Panc1 (cell line): ENCODE measurements at regions not wholly inside any gene's neighbourhood (a gene's known extent, or its start where the extent isn't known, plus 50 kb on each side); places are given as distances from the start of the nearest gene placed in this dataset.

Experiments
- ATAC-seq: fragments of 200-7000 bp; cut with Tn5 transposase; 2 replicates; pipeline ENCODE4 v1.9.1; 2020; ENCODE audit warnings: mild to moderate bottlenecking, moderate library complexity
- BruUV-seq: library from RNA; stranded (reverse); fragments of 400-500 nt; replicated peaks from 2 replicates; lab custom pipeline; 2021; lab: Mats Ljungman, UMichigan
- CTCF ChIA-PET: fragments of 300-600 bp; sonication (Branson Sonifier 250); formaldehyde crosslinking; loops from one replicate; lab custom pipeline; 2022; ENCODE audit warnings: antibody characterized with exemption; lab: Charles Lee
- POLR2A ChIA-PET: fragments of 300-600 bp; sonication (Branson Sonifier 250); formaldehyde crosslinking; loops from one replicate; lab custom pipeline; 2022; ENCODE audit warnings: antibody characterized with exemption; lab: Charles Lee
- DNase-seq: peaks from one replicate; pipeline ENCODE4 v3.0.0-alpha.2; 2010; ENCODE audit warnings: low read depth, low spot score
- H3K27ac ChIP-seq: 2 replicates; pipeline ENCODE4 v1.5.1; 2011; ENCODE audit warnings: mild to moderate bottlenecking, low read length, inconsistent platforms
- H3K27me3 ChIP-seq: fragments of 200-500 bp; sonication (Bioruptor generic); 2 replicates; pipeline ENCODE4 v1.6.0; 2014; ENCODE audit warnings: low read length, inconsistent platforms; ENCODE audit not compliant: control insufficient read depth, insufficient read depth
- H3K36me3 ChIP-seq: fragments of 200-500 bp; sonication (Bioruptor generic); 2 replicates; pipeline ENCODE4 v1.5.1; 2014; ENCODE audit warnings: inconsistent platforms, mild to moderate bottlenecking, low read length, moderate library complexity; ENCODE audit not compliant: control insufficient read depth, insufficient read depth
- H3K4me1 ChIP-seq: 2 replicates; pipeline ENCODE4 v1.5.1; 2011; ENCODE audit warnings: inconsistent platforms, mild to moderate bottlenecking, low read length, moderate library complexity; ENCODE audit not compliant: control insufficient read depth, insufficient read depth
- H3K4me3 ChIP-seq, 2 experiments: 2 replicates each; pipeline ENCODE4 v1.5.1; 2011 to 2012; ENCODE audit warnings: low read depth in 2 of 2, low read length in 2 of 2, mild to moderate bottlenecking in 2 of 2, inconsistent platforms in 1 of 2, moderate library complexity in 1 of 2
- H3K9me3 ChIP-seq: fragments of 200-500 bp; sonication (Bioruptor generic); 2 replicates; pipeline ENCODE4 v1.5.1; 2014; ENCODE audit warnings: low read depth, mild to moderate bottlenecking, inconsistent platforms, low read length, moderate library complexity; ENCODE audit not compliant: control insufficient read depth, insufficient read depth
- POLR2AphosphoS5 ChIP-seq: IDR thresholded peaks from 2 replicates; pipeline ENCODE4 v1.6.1; 2012; ENCODE audit warnings: mild to moderate bottlenecking, low read depth, low read length, moderate library complexity
- SIN3A ChIP-seq: IDR thresholded peaks from 2 replicates; pipeline ENCODE4 v1.6.1; 2012; ENCODE audit warnings: low read depth, mild to moderate bottlenecking, low read length, moderate library complexity, borderline replicate concordance; ENCODE audit not compliant: insufficient read depth
- TCF7L2 ChIP-seq: IDR thresholded peaks from 2 replicates; pipeline ENCODE4 v1.6.1; 2011; ENCODE audit warnings: mild to moderate bottlenecking, low read depth, low read length, inconsistent platforms
- in situ Hi-C: cut with HindIII; loops from 2 replicates; pipeline ENCODE4 v1.10.0; 2016; ENCODE audit warnings: low sequenced_read_pairs, low pct_unique_long_range_greater_than_20kb
- intact Hi-C: fragments of 100-400 bp; cut with micrococcal nuclease; formaldehyde crosslinking; loops from one replicate; pipeline ENCODE4 v1.10.0; 2022; ENCODE audit not compliant: unreplicated experiment
- TF ChIP-seq, protein P1 (sequence below), 2 experiments: IDR thresholded peaks; 2 replicates each; pipeline ENCODE4 v1.6.1; 2011 to 2012; ENCODE audit warnings: low read depth in 2 of 2, control low read depth in 1 of 2, low read length in 1 of 2, mild to moderate bottlenecking in 1 of 2, moderate library complexity in 1 of 2; ENCODE audit not compliant: insufficient read depth in 1 of 2
- TF ChIP-seq, protein P2 (sequence below): fragments of 450-650 bp; IDR thresholded peaks from 2 replicates; pipeline ENCODE4 v1.5.1; 2017; ENCODE audit warnings: mild to moderate bottlenecking

DNA sequence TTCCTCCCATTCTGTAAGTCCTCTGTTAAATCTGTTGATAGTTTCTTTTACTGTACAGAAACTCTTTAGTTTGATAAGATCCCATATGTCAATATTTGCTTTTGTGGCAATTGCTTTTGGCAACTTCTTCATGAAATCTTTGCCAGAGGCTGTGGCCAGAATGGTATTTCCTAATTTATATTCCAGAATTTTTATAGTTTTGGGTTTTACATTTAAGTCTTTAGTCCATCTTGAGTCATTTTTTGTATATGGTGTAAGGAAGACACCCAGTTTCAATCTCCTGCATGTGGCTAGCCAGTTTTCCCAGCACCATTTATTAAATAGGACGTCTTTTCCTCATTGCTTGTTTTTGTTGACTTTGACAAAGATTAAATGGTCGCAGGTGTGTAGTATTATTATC, 372.4 kb upstream of the CADM2 start:
- no TSS peak for BruUV-seq
- POLR2A ChIA-PET: no interaction called here
- intact Hi-C loops: no loop called here

DNA sequence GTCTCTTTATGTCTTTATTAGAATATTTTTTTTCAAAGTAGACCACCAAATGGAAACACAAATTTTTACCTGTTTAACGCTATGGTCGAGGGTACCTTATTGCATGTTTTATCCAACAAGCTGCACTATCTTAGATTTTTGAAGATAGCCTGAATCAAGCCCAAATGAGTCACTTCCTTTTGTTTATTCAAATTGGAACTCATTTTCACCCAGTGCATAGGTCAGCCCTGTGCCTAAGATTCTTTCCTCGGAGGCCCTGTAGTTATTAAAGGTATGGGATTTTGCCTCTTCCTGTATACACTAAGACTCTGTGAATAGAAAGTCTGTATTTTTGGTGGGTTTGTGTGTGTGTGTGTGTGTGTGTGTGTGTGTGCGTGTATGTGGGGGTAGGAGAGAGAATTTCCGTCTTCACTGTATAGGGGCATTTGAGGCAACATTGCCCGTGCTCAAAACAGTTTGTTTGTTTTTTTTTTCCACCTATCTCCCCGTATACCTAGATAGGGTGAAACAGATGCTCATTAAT, 358.0 kb upstream of the CADM2 start:
- Histone ChIP-seq H3K36me3 (no peaks in the 10 kb centered on the region), H3K9me3 (no peaks in the 10 kb centered on the region), H3K4me3 (peak overlapping the region in 1 of 2 experiments; percentile 43; a peak in 2 of 4 replicates), H3K27ac (peak overlapping the region; percentile 39; the same call in 1 of the 2 replicates), H3K27me3 (no peaks in the 10 kb centered on the region), H3K4me1 (peaks cover 3% of the 10 kb centered on the region; the same call in 1 of the 2 replicates)
- DNase-seq: peak; percentile 50
- ChIA-PET POLR2A (no interaction called here), CTCF (no interaction called here)
- in situ Hi-C loops: no loop called here
- no TSS peak for BruUV-seq
- intact Hi-C loops: no loop called here
- peak; percentile 80 for ATAC-seq
- TF ChIP-seq TCF7L2: no peak
- no peak for TF ChIP-seq SIN3A
- no peak for TF ChIP-seq POLR2AphosphoS5
- TF ChIP-seq, protein P1, sequence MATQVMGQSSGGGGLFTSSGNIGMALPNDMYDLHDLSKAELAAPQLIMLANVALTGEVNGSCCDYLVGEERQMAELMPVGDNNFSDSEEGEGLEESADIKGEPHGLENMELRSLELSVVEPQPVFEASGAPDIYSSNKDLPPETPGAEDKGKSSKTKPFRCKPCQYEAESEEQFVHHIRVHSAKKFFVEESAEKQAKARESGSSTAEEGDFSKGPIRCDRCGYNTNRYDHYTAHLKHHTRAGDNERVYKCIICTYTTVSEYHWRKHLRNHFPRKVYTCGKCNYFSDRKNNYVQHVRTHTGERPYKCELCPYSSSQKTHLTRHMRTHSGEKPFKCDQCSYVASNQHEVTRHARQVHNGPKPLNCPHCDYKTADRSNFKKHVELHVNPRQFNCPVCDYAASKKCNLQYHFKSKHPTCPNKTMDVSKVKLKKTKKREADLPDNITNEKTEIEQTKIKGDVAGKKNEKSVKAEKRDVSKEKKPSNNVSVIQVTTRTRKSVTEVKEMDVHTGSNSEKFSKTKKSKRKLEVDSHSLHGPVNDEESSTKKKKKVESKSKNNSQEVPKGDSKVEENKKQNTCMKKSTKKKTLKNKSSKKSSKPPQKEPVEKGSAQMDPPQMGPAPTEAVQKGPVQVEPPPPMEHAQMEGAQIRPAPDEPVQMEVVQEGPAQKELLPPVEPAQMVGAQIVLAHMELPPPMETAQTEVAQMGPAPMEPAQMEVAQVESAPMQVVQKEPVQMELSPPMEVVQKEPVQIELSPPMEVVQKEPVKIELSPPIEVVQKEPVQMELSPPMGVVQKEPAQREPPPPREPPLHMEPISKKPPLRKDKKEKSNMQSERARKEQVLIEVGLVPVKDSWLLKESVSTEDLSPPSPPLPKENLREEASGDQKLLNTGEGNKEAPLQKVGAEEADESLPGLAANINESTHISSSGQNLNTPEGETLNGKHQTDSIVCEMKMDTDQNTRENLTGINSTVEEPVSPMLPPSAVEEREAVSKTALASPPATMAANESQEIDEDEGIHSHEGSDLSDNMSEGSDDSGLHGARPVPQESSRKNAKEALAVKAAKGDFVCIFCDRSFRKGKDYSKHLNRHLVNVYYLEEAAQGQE (IDR thresholded peaks at IDR 0.05; ENCODE audit: insufficient read depth in 1 of 2, low read depth in 2 of 2, low read length in 1 of 2): no peak
- TF ChIP-seq, protein P2, sequence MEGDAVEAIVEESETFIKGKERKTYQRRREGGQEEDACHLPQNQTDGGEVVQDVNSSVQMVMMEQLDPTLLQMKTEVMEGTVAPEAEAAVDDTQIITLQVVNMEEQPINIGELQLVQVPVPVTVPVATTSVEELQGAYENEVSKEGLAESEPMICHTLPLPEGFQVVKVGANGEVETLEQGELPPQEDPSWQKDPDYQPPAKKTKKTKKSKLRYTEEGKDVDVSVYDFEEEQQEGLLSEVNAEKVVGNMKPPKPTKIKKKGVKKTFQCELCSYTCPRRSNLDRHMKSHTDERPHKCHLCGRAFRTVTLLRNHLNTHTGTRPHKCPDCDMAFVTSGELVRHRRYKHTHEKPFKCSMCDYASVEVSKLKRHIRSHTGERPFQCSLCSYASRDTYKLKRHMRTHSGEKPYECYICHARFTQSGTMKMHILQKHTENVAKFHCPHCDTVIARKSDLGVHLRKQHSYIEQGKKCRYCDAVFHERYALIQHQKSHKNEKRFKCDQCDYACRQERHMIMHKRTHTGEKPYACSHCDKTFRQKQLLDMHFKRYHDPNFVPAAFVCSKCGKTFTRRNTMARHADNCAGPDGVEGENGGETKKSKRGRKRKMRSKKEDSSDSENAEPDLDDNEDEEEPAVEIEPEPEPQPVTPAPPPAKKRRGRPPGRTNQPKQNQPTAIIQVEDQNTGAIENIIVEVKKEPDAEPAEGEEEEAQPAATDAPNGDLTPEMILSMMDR: no peak

More for the DNA sequence above, 372.4 kb upstream of the CADM2 start:
- TF ChIP-seq, protein P2: no peak
- TF ChIP-seq, protein P1 (IDR thresholded peaks at IDR 0.05; ENCODE audit: insufficient read depth in 1 of 2, low read depth in 2 of 2, low read length in 1 of 2): no peak
- TF ChIP-seq SIN3A: no peak
- TF ChIP-seq TCF7L2: no peak
- TF ChIP-seq POLR2AphosphoS5: no peak
- H3K4me1 ChIP-seq: no peaks in the 10 kb centered on the region
- H3K27ac ChIP-seq: no peak overlapping the region
- in situ Hi-C loops: no loop called here
- H3K4me3 ChIP-seq: no peak overlapping the region
- H3K27me3 ChIP-seq: no peaks in the 10 kb centered on the region
- H3K9me3 ChIP-seq: no peaks in the 10 kb centered on the region
- ATAC-seq: no peak
- CTCF ChIA-PET: no interaction called here
- DNase-seq: no peak
- no peaks in the 10 kb centered on the region for H3K36me3 ChIP-seq
